ACC112 (cell line): ENCODE measurements at regions not wholly inside any gene's neighbourhood (a gene's known extent, or its start where the extent isn't known, plus 50 kb on each side); places are given as distances from the start of the nearest gene placed in this dataset.

Experiments used
- H2AFZ ChIP-seq: fragments of 200-600 bp; sonication (generic); one replicate; pipeline ENCODE4 v1.6.0; 2017; ENCODE audit warnings: antibody characterized with exemption, low read length; ENCODE audit not compliant: unreplicated experiment
- H3K27ac ChIP-seq: fragments of 200-600 bp; sonication (generic); 2 replicates; pipeline ENCODE4 v1.5.1; 2014; ENCODE audit warnings: low read depth, mild to moderate bottlenecking, antibody characterized with exemption, low read length, moderate library complexity
- H3K27me3 ChIP-seq: fragments of 200-600 bp; sonication (generic); 2 replicates; pipeline ENCODE4 v1.6.1; 2014; ENCODE audit warnings: mild to moderate bottlenecking, antibody characterized with exemption, low read length, moderate library complexity, mixed read lengths; ENCODE audit not compliant: insufficient read depth
- H3K36me3 ChIP-seq: fragments of 200-600 bp; sonication (generic); 2 replicates; pipeline ENCODE4 v1.6.1; 2016; ENCODE audit warnings: mild to moderate bottlenecking, antibody characterized with exemption, low read length, moderate library complexity, mixed read lengths; ENCODE audit not compliant: insufficient read depth
- H3K4me1 ChIP-seq: fragments of 200-600 bp; sonication (generic); one replicate; pipeline ENCODE4 v1.6.1; 2016; ENCODE audit warnings: low read length, mixed read lengths; ENCODE audit not compliant: insufficient read depth, unreplicated experiment, control insufficient read depth
- H3K4me3 ChIP-seq: fragments of 200-600 bp; sonication (generic); 2 replicates; pipeline ENCODE4 v1.5.1; 2014; ENCODE audit warnings: mild to moderate bottlenecking, low read depth, low read length
- H3K79me2 ChIP-seq: fragments of 200-600 bp; sonication (generic); one replicate; pipeline ENCODE4 v1.6.0; 2016; ENCODE audit warnings: low read length; ENCODE audit not compliant: control insufficient read depth, unreplicated experiment, insufficient read depth

GRCh38 chr7:98745722-98746318, 124.0 kb downstream of the TMEM130 start:
- H3K27ac ChIP-seq: no peak overlapping the region
- peaks cover 64% of the 10 kb centered on the region for H3K27me3 ChIP-seq
- no peak overlapping the region for H2AFZ ChIP-seq
- no peaks in the 10 kb centered on the region for H3K36me3 ChIP-seq
- no peak overlapping the region for H3K4me3 ChIP-seq
- H3K79me2 ChIP-seq: no peaks in the 10 kb centered on the region
- H3K4me1 ChIP-seq: no peaks in the 10 kb centered on the region

GRCh38 chr7:98748090-98748489, 121.7 kb downstream of the TMEM130 start:
- Histone ChIP-seq H2AFZ (no peak overlapping the region), H3K27me3 (peaks cover 47% of the 10 kb centered on the region)

GRCh38 chr7:98753176-98753575, 116.6 kb downstream of the TMEM130 start:
- H3K27ac ChIP-seq: no peak overlapping the region
- H3K4me1 ChIP-seq: no peaks in the 10 kb centered on the region
- no peaks in the 10 kb centered on the region for H3K36me3 ChIP-seq
- no peak overlapping the region for H3K4me3 ChIP-seq
- H3K79me2 ChIP-seq: no peaks in the 10 kb centered on the region
- peaks cover 30% of the 10 kb centered on the region; the same call in 1 of the 2 replicates for H3K27me3 ChIP-seq
- H2AFZ ChIP-seq: no peak overlapping the region

More at GRCh38 chr7:98748090-98748489, 121.7 kb downstream of the TMEM130 start:
- H3K4me3 ChIP-seq: no peak overlapping the region
- H3K36me3 ChIP-seq: no peaks in the 10 kb centered on the region
- H3K4me1 ChIP-seq: no peaks in the 10 kb centered on the region
- no peak overlapping the region for H3K27ac ChIP-seq
- no peaks in the 10 kb centered on the region for H3K79me2 ChIP-seq

DNA sequence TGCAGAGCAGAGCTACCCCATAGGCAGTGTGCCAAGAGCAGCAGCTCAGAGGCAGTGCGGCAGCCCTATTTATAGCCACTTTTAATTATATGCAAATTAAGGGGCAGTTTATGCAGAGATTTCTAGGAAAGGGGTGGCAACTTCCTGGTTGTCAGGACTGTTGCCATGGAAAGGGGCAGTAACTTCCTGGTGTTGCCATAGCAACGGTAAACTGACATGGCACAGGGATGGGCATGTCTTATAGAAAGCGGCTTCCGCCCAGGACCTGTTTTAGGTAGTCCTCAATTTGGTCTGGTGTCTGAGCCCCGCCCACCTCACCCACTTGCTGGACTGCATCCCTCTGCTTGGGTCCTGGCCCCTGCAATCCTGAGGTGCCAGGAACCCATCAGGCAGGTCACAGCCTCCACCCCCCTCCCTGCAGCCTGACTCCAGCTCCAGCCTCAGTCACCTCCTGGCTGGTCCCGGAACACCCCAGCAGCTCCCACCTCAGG, 115.8 kb downstream of the TMEM130 start:
- H3K4me3 ChIP-seq: no peak overlapping the region
- no peaks in the 10 kb centered on the region for H3K4me1 ChIP-seq
- H2AFZ ChIP-seq: no peak overlapping the region
- H3K36me3 ChIP-seq: no peaks in the 10 kb centered on the region
- no peaks in the 10 kb centered on the region for H3K79me2 ChIP-seq
- no peak overlapping the region for H3K27ac ChIP-seq
- H3K27me3 ChIP-seq: peaks cover 23% of the 10 kb centered on the region; the same call in 1 of the 2 replicates

- peaks cover 20% of the 10 kb centered on the region; the same call in 1 of the 2 replicates for H3K27me3 ChIP-seq
- H3K36me3 ChIP-seq: no peaks in the 10 kb centered on the region
- H3K79me2 ChIP-seq: no peaks in the 10 kb centered on the region
- H2AFZ ChIP-seq: no peak overlapping the region
- H3K4me3 ChIP-seq: no peak overlapping the region
- no peak overlapping the region for H3K27ac ChIP-seq
- no peaks in the 10 kb centered on the region for H3K4me1 ChIP-seq
These were observed 114.5 kb downstream of the TMEM130 start for GRCh38 chr7:98755138-98755898.

GRCh38 chr7:98758157-98758556, 111.7 kb downstream of the TMEM130 start:
- no peak overlapping the region for H2AFZ ChIP-seq
- H3K36me3 ChIP-seq: no peaks in the 10 kb centered on the region
- peaks cover 17% of the 10 kb centered on the region; the same call in 1 of the 2 replicates for H3K27me3 ChIP-seq
- no peak overlapping the region for H3K27ac ChIP-seq
- peaks cover 8% of the 10 kb centered on the region for H3K4me1 ChIP-seq
- no peak overlapping the region for H3K4me3 ChIP-seq
- H3K79me2 ChIP-seq: no peaks in the 10 kb centered on the region

- no peak overlapping the region for H2AFZ ChIP-seq
- no peak overlapping the region for H3K4me3 ChIP-seq
These were observed 109.6 kb downstream of the TMEM130 start for GRCh38 chr7:98760201-98760651.

GRCh38 chr7:98761225-98761624, 108.6 kb downstream of the TMEM130 start:
- Histone ChIP-seq H3K27me3 (0 out of 2 replicates have a peak, but pooled peaks cover 15% of the 10 kb centered on the region), H3K27ac (no peak overlapping the region), H3K79me2 (no peaks in the 10 kb centered on the region), H3K4me1 (peaks cover 8% of the 10 kb centered on the region), H3K36me3 (no peaks in the 10 kb centered on the region), H2AFZ (no peak overlapping the region), H3K4me3 (no peak overlapping the region)

More at GRCh38 chr7:98760201-98760651, 109.6 kb downstream of the TMEM130 start:
- Histone ChIP-seq H3K36me3 (no peaks in the 10 kb centered on the region), H3K27me3 (peaks cover 17% of the 10 kb centered on the region; the same call in 1 of the 2 replicates), H3K79me2 (no peaks in the 10 kb centered on the region), H3K27ac (no peak overlapping the region), H3K4me1 (peaks cover 8% of the 10 kb centered on the region)

- no peak overlapping the region for H3K27ac ChIP-seq
- no peaks in the 10 kb centered on the region for H3K79me2 ChIP-seq
- 0 out of 2 replicates have a peak, but pooled peaks cover 8% of the 10 kb centered on the region for H3K27me3 ChIP-seq
- H3K4me3 ChIP-seq: no peak overlapping the region
- no peaks in the 10 kb centered on the region for H3K36me3 ChIP-seq
- H2AFZ ChIP-seq: no peak overlapping the region
- H3K4me1 ChIP-seq: peaks cover 8% of the 10 kb centered on the region
These were observed 107.2 kb downstream of the TMEM130 start for GRCh38 chr7:98762620-98763019.

- peaks cover 8% of the 10 kb centered on the region for H3K4me1 ChIP-seq
- H3K79me2 ChIP-seq: no peaks in the 10 kb centered on the region
- no peaks in the 10 kb centered on the region for H3K36me3 ChIP-seq
- peaks cover 8% of the 10 kb centered on the region; the same call in 1 of the 2 replicates for H3K27me3 ChIP-seq
- H3K4me3 ChIP-seq: no peak overlapping the region
- H2AFZ ChIP-seq: no peak overlapping the region
- no peak overlapping the region for H3K27ac ChIP-seq
These were observed 106.4 kb downstream of the TMEM130 start for GRCh38 chr7:98763441-98763840.
